ENCODE measurements at regions not wholly inside any gene's neighbourhood (a gene's known extent, or its start where the extent isn't known, plus 50 kb on each side); places are given as distances from the start of the nearest gene placed in this dataset.

DNA sequence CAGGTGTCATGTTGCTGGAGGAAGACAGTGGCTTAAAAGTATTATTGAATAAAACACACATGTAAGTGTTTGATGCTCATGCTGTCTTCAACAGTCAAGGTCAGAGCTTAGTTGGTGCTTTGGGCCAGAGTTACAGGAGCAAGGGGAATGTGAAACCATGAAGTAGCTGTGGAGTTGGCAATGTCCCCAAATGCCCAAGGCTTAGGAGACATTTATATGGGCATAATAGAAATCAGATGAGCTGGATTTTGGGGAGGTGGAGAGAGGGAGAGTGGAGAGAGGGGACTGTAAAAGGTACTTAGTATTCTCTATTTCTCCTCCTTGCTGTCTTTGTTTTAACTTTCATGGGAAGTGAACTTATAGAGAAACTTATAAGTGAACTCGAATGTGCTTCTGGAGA, 407.8 kb downstream of the ETS1 start:
- Mint-ChIP-seq H3K36me3 (ENCODE audit: low read depth) (no peaks in the 10 kb centered on the region), H3K9me3 (no peaks in the 10 kb centered on the region), H3K4me3 (no peak overlapping the region), H3K27me3 (ENCODE audit: low read depth) (no peaks in the 10 kb centered on the region), H3K27ac (no peak overlapping the region), H3K4me1 (ENCODE audit: low read depth) (peaks cover 12% of the 10 kb centered on the region)
- CTCF ChIA-PET, result interaction anchor here (1.3 to 2.9 kb wide), 3 partner anchors 15 to 651 kb away, joined by 4 to 15 read pairs (median 7); no protein-coding TSS in a partner anchor
- intact Hi-C loops (cut with micrococcal nuclease), result no loop called here
- no peak for DNase-seq

DNA sequence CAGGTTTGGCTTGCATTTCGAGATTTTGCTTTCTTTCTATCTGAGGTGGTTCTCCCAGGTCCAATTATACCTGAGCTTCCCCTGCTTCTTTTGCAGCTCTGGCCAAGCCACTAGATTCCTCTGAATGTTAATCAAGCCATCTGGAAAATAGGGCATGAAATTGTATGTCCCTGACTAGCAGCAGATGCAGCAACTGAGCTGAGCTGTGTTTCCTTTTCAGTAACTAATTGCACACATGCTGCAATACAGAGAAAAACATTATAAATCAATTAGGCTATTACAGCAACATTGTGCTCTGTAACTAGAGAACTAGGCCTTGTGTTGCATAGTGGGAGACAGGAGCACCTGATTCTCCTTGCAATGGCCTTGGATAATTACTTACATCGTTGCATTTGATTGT, 408.3 kb downstream of the ETS1 start:
- CTCF ChIA-PET, result interaction anchor here (0.7 to 2.9 kb wide), 2 partner anchors 21 to 84 kb away, joined by 3 to 15 read pairs; no protein-coding TSS in a partner anchor
- DNase-seq, result no peak
- H3K36me3 Mint-ChIP-seq (ENCODE audit: low read depth), result no peaks in the 10 kb centered on the region
- H3K4me1 Mint-ChIP-seq (ENCODE audit: low read depth), result peaks cover 15% of the 10 kb centered on the region
- no peaks in the 10 kb centered on the region for H3K9me3 Mint-ChIP-seq
- H3K4me3 Mint-ChIP-seq, result no peak overlapping the region
- no peak overlapping the region for H3K27ac Mint-ChIP-seq
- H3K27me3 Mint-ChIP-seq (ENCODE audit: low read depth), result no peaks in the 10 kb centered on the region
- intact Hi-C loops (cut with micrococcal nuclease), result no loop called here

DNA sequence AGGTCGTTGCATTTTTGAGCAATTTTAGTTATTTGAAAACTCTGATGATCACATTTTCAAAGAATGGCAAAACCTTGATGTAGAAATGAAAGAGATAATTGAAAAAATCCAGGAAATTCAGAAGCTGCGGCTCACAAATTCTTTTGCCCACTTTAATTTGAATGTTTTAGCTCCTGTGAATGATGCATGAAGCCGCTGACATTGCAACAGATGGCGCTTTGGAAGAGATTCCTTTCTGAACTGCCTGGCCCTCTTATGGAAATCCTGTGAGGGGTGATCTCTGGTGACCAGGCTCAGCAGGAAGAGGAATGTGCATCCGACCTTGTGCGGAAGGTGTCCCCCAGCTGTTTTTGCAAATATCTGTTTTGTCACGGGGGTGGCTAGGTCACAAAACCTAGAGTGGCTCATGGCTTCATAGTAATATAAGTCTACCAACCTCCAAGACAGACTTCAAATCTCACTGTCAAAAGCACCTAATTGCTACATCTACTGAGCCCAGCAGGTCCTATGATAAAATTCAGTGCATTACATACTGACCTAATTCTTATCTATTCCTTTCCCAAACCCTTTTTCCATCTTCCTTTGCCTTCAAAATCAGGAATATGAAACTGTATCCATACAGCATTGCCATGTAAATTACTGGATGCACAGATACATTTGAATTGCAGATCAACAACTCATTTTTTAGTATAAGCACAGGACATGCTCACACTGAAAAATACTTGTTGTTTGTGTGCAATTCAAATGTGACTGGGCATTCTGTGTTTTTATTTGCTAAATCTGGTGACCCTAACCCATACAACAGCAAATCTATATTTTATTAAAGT, 412.7 kb downstream of the ETS1 start:
- no peak overlapping the region for H3K4me3 Mint-ChIP-seq
- no peak overlapping the region for H3K27ac Mint-ChIP-seq
- H3K9me3 Mint-ChIP-seq, result no peaks in the 10 kb centered on the region
- intact Hi-C loops (cut with micrococcal nuclease), result no loop called here
- DNase-seq, result no peak
- H3K36me3 Mint-ChIP-seq (ENCODE audit: low read depth), result no peaks in the 10 kb centered on the region
- H3K4me1 Mint-ChIP-seq (ENCODE audit: low read depth), result peaks cover 7% of the 10 kb centered on the region
- no peaks in the 10 kb centered on the region for H3K27me3 Mint-ChIP-seq (ENCODE audit: low read depth)
- CTCF ChIA-PET, result interaction anchor here (0.6 to 13.7 kb wide), 9 partner anchors 13 to 656 kb away, joined by 3 to 190 read pairs (median 3); no protein-coding TSS in a partner anchor

DNA sequence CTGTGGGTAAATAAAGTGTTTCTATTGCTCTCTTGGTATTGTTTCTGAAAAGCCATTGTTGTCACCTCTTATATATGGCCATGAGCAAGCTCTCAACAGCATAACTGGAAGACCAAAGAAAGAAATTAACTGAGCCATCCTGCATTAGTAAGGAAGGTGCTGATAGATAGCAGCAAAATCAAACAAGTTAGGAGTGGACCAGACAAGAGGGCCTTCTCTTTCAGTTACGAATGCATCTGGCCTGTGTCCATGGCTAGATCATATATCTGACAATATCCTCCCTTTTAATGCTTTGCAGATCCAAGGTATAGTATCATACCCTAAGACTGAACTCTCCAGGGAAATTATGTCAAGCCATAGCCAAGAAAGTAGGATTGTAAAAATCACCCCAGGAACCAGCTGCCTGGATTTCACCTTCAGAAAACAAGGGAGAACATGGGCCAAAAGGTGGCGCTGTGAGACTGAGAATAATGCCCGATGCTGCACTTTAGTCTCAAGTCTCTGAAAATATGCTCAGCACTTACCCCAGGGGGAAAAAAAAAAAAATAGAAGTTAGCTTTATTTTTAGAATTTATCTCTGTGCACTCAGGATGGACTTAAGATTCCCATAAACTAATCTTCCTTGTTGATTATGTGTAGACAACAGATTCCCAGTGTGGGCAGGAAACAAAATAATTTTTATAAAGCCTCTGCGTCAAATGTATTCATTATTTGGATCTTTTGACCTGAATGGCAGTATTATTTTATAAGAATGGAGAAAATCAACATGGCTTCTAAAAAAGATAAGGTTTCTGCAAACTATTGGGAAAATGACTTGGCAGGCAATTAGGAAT, 415.1 kb downstream of the ETS1 start:
- Mint-ChIP-seq H3K27ac (no peak overlapping the region), H3K27me3 (ENCODE audit: low read depth) (no peaks in the 10 kb centered on the region), H3K9me3 (no peaks in the 10 kb centered on the region), H3K4me1 (ENCODE audit: low read depth) (peaks cover 7% of the 10 kb centered on the region), H3K36me3 (ENCODE audit: low read depth) (no peaks in the 10 kb centered on the region), H3K4me3 (no peak overlapping the region)
- DNase-seq, result peak; percentile 96
- CTCF ChIA-PET, result interaction anchor here (0.6 to 13.7 kb wide), 38 partner anchors 9 to 778 kb away, joined by 3 to 190 read pairs (median 4); no protein-coding TSS in a partner anchor
- intact Hi-C loops (cut with micrococcal nuclease), result loop anchor here (1.0 to 2.0 kb wide), 11 partner anchors 119 to 785 kb away; no protein-coding TSS in a partner anchor

DNA sequence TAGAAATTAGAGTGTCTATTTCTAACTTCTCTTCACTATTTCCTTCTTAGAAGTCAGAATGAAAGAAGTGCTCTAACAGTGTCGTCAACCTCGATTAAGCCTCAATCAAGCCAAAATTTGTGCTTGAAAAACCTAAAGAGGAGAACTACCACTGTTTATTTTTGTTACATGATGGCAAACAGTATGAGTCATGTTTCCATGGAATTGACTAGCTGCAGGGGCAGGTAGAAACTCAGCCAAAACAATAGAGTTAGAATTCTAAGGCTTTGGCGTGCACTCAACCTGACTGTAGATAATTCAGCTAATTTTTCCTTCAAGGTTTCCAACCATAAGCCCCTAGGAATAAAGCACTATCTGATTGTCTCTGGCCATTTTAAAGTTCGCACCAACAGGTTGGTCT, 415.9 kb downstream of the ETS1 start:
- Mint-ChIP-seq H3K27ac (no peak overlapping the region), H3K27me3 (ENCODE audit: low read depth) (no peaks in the 10 kb centered on the region)
- DNase-seq, result no peak

DNA sequence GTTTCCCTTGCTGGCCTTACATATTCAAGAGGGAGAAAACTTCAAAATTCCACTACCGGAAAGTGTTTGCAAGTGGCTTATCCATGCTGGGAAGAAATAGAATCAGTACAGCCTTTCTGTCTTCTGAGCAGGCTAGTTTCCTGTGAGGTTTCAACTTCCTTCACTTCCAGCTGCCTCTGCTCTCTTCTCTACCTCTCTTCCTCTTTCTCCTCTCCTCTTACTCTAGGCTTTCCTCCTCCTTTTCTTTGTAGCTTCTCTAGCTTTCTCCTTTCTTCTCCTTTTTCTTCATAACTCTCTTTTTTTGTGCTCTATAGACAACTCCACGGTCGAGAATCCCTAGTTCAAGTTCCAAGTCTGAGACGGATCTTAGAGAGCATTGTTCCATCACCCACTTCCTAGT, 421.8 kb downstream of the ETS1 start:
- no peaks in the 10 kb centered on the region for H3K36me3 Mint-ChIP-seq (ENCODE audit: low read depth)
- no peaks in the 10 kb centered on the region for H3K27me3 Mint-ChIP-seq (ENCODE audit: low read depth)
- CTCF ChIA-PET, result interaction anchor here (0.7 to 13.7 kb wide), 4 partner anchors 8 to 690 kb away, joined by 3 to 190 read pairs (median 6); no protein-coding TSS in a partner anchor
- H3K4me3 Mint-ChIP-seq, result no peak overlapping the region
- DNase-seq, result no peak
- H3K4me1 Mint-ChIP-seq (ENCODE audit: low read depth), result peaks cover 6% of the 10 kb centered on the region
- intact Hi-C loops (cut with micrococcal nuclease), result no loop called here
- no peak overlapping the region for H3K27ac Mint-ChIP-seq
- no peaks in the 10 kb centered on the region for H3K9me3 Mint-ChIP-seq

More for the DNA sequence above, 415.9 kb downstream of the ETS1 start:
- intact Hi-C loops (cut with micrococcal nuclease), result no loop called here
- Mint-ChIP-seq H3K36me3 (ENCODE audit: low read depth) (no peaks in the 10 kb centered on the region), H3K4me1 (ENCODE audit: low read depth) (peaks cover 7% of the 10 kb centered on the region), H3K9me3 (no peaks in the 10 kb centered on the region), H3K4me3 (no peak overlapping the region)
- CTCF ChIA-PET, result interaction anchor here (0.6 to 13.7 kb wide), 21 partner anchors 11 to 779 kb away, joined by 3 to 190 read pairs (median 4); no protein-coding TSS in a partner anchor

DNA sequence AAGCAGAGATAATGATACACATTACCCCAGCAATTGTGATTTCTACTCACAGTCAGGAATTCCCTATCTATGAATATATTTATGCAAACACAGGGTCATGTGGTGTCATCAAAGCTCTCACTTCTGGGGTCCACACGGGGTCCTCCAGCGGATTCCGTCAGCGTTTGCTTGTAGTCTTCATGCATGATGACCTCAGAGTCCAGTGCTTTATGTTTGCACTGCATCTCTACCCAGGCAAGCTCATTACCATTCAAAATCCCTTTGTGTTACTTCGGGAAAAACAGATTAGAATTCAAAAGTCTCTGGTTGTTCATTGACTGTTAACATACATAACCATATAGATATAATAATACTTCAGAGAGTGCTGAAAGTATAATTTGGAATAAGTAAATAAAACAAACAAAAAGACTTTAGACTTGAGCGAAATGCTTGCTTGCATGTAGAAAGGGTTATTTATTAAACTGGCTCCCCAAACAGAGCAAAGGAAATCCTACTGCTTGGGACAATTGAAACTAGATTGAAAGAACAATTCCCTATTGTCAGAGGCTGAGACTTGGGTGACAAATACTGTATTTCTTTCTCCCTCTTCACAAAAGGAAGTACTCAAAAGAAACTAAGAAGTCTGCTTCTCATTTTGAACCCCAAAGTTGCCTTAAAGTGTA, 423.1 kb downstream of the ETS1 start:
- CTCF ChIA-PET, result interaction anchor here (0.5 to 13.7 kb wide), 4 partner anchors 16 to 667 kb away, joined by 3 to 190 read pairs (median 4); no protein-coding TSS in a partner anchor
- no peaks in the 10 kb centered on the region for H3K27me3 Mint-ChIP-seq (ENCODE audit: low read depth)
- intact Hi-C loops (cut with micrococcal nuclease), result no loop called here
- H3K9me3 Mint-ChIP-seq, result no peaks in the 10 kb centered on the region
- H3K27ac Mint-ChIP-seq, result no peak overlapping the region
- no peak overlapping the region for H3K4me3 Mint-ChIP-seq
- H3K36me3 Mint-ChIP-seq (ENCODE audit: low read depth), result no peaks in the 10 kb centered on the region
- DNase-seq, result no peak
- H3K4me1 Mint-ChIP-seq (ENCODE audit: low read depth), result peaks cover 6% of the 10 kb centered on the region

DNA sequence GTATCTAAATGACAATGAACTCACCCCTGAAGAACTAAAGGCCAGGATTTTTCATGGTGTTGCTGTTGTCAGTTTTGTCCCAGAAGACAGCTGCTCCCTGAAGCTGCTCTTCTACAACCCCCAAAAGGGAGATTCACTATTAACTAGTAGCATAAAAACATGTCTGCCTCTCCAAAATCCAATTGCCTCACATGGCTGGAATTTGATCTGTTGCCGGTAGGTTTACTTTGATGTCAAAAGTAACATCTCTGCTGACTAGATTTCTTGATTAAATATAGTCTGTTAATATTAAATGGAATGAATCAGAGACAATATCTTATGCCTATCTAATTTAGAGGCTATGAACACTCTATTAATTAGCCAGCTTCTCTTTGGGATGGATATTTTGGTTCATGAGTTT, 425.4 kb downstream of the ETS1 start:
- Mint-ChIP-seq H3K36me3 (ENCODE audit: low read depth) (no peaks in the 10 kb centered on the region), H3K9me3 (no peaks in the 10 kb centered on the region), H3K27ac (no peak overlapping the region), H3K4me3 (no peak overlapping the region), H3K27me3 (ENCODE audit: low read depth) (no peaks in the 10 kb centered on the region), H3K4me1 (ENCODE audit: low read depth) (peaks cover 10% of the 10 kb centered on the region)
- no peak for DNase-seq
- intact Hi-C loops (cut with micrococcal nuclease), result no loop called here
- CTCF ChIA-PET, result interaction anchor here (5.3 to 5.8 kb wide), 2 partner anchors 8 to 669 kb away, joined by 35 to 88 read pairs; no protein-coding TSS in a partner anchor

DNA sequence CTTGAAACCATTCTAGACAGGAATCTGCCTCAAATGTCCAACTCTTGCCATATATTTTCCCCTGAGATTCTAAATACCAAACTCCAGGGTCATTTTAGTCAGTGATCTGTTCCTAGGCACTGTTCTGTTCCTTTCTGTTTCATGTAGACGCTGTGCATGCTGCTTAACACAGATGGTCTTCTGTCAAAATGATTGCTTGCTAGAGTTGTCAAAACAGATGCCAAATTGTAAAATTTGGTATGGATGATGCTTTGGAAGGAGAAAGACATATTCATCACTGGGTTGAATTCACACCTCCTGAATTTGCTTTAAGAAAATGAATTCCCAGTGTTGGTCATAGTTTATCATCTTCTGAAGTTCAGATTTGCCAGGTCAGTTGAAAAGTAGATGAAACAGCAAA, 425.9 kb downstream of the ETS1 start:
- no peaks in the 10 kb centered on the region for H3K36me3 Mint-ChIP-seq (ENCODE audit: low read depth)
- no peaks in the 10 kb centered on the region for H3K27me3 Mint-ChIP-seq (ENCODE audit: low read depth)
- CTCF ChIA-PET, result interaction anchor here (1.4 to 5.8 kb wide), 4 partner anchors 9 to 669 kb away, joined by 3 to 88 read pairs (median 22); no protein-coding TSS in a partner anchor
- no peak overlapping the region for H3K4me3 Mint-ChIP-seq
- no peak overlapping the region for H3K27ac Mint-ChIP-seq
- DNase-seq, result no peak
- H3K9me3 Mint-ChIP-seq, result no peaks in the 10 kb centered on the region
- intact Hi-C loops (cut with micrococcal nuclease), result no loop called here
- peaks cover 11% of the 10 kb centered on the region for H3K4me1 Mint-ChIP-seq (ENCODE audit: low read depth)

DNA sequence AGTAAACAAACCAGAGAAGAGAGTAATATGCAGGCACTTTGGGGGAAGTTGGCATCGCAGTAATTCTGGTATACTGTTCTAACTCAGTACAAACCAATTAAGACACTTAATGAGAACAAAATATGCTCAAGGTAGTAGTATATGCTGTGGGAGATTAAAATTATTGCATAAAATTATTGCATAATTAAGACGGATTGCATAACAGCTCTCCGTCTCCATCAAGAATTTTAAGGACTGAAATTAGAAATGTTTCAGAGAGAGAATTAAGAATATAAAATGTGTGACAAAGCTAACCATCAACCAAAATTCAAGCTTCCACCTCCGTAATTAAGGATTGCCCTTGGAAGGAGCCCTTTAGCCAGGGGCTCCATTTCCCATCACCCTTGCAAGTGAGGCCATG, 428.5 kb downstream of the ETS1 start:
- no peaks in the 10 kb centered on the region for H3K36me3 Mint-ChIP-seq (ENCODE audit: low read depth)
- H3K9me3 Mint-ChIP-seq, result no peaks in the 10 kb centered on the region
- H3K27me3 Mint-ChIP-seq (ENCODE audit: low read depth), result no peaks in the 10 kb centered on the region
- H3K4me3 Mint-ChIP-seq, result no peak overlapping the region
- H3K27ac Mint-ChIP-seq, result no peak overlapping the region
- H3K4me1 Mint-ChIP-seq (ENCODE audit: low read depth), result peaks cover 5% of the 10 kb centered on the region
- DNase-seq, result no peak
- CTCF ChIA-PET, result interaction anchor here (0.6 to 5.8 kb wide), 19 partner anchors 9 to 722 kb away, joined by 3 to 88 read pairs (median 15); no protein-coding TSS in a partner anchor
- intact Hi-C loops (cut with micrococcal nuclease), result loop anchor here (5.0 kb wide), 2 partner anchors 317 to 798 kb away; no protein-coding TSS in a partner anchor

DNA sequence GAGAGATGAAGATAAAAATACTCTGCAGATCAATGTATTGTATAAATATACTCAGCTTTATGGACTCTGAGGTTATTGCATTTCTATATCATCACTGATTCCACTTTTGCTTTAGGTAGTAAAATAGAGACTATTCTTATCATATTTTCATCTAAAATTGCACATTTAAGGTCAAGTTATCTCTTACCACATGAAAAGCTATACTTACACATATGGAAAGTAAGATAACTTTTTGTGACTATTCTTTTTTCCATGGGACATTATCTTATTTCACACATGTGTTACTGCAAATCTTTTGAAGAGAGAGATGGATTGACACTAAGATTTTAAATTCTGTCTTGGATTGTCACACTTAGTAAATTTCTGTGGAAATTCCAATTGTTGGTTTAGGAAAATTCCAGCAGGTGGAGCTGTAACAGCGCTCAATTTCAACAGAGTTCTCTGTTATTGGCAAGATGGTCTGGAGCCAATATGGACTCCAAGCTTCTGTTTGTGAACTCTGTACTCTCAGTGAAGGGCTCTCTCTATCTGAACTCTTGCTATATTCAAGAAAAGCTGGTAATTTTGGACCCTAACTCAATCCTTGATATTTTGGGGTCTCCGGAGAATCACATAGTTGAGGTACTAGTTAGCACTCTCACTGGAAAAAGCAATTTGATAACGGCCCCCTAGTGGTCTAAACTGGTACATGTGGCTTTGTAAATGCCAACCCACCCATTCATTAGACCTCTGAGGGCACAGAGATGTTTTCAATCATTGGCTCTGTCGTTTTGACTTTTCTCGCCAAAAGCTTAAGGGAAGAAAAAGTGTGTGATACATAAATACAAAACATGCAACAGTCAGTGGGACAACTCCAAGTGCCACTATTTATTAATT, 429.7 kb downstream of the ETS1 start:
- intact Hi-C loops (cut with micrococcal nuclease), result loop anchor here (1.0 to 5.0 kb wide), 6 partner anchors 126 to 800 kb away; no protein-coding TSS in a partner anchor
- CTCF ChIA-PET, result interaction anchor here (0.6 to 5.8 kb wide), 83 partner anchors 8 to 846 kb away, joined by 3 to 88 read pairs (median 4); no protein-coding TSS in a partner anchor

More for the DNA sequence above, 429.7 kb downstream of the ETS1 start:
- peak overlapping the region; percentile 64 for H3K4me3 Mint-ChIP-seq
- H3K36me3 Mint-ChIP-seq (ENCODE audit: low read depth), result no peaks in the 10 kb centered on the region
- no peaks in the 10 kb centered on the region for H3K27me3 Mint-ChIP-seq (ENCODE audit: low read depth)
- H3K27ac Mint-ChIP-seq, result peak overlapping the region; percentile 82
- H3K4me1 Mint-ChIP-seq (ENCODE audit: low read depth), result peaks cover 5% of the 10 kb centered on the region
- no peaks in the 10 kb centered on the region for H3K9me3 Mint-ChIP-seq
- peak; percentile 74 for DNase-seq

All from activated naive CD4-positive, alpha-beta T cell treated with anti-CD3 and anti-CD28 coated beads for 36 hours (primary cell).